GM10248 (cell line): ENCODE measurements at regions not wholly inside any gene's neighbourhood (a gene's known extent, or its start where the extent isn't known, plus 50 kb on each side); places are given as distances from the start of the nearest gene placed in this dataset.

ENCODE experiments used
- CTCF ChIA-PET: fragments of 300-600 bp; sonication (Branson Sonifier 250); formaldehyde crosslinking; extraction: SDS; loops from one replicate; lab custom pipeline; 2021; ENCODE audit warnings: antibody characterized with exemption; lab: Yijun Ruan, JAX
- POLR2A ChIA-PET: fragments of 350-650 bp; sonication (Branson Sonifier 250); formaldehyde crosslinking; extraction: SDS; loops from one replicate; lab custom pipeline; 2020; ENCODE audit warnings: antibody characterized with exemption; lab: Yijun Ruan, JAX
- DNase-seq: peaks from one replicate; pipeline ENCODE4 v3.0.0; 2012; ENCODE audit errors: extremely low spot score
- CTCF ChIP-seq: IDR thresholded peaks from 2 replicates; pipeline ENCODE4 v1.5.1; 2012; ENCODE audit warnings: mild to moderate bottlenecking, low read depth; ENCODE audit errors: extremely low read depth, missing control alignments, control extremely low read depth

GRCh38 chr10:43001427-43001795 lies 75.5 kb upstream of the RET start:
- ChIA-PET CTCF (no interaction called here), POLR2A (no interaction called here)
- DNase-seq: no peak
- TF ChIP-seq CTCF: no peak

- ChIA-PET CTCF (no interaction called here), POLR2A (no interaction called here)
- no peak for DNase-seq
- no peak for TF ChIP-seq CTCF
These were observed 74.3 kb upstream of the RET start for GRCh38 chr10:43002596-43002995.

GRCh38 chr10:43006490-43006889 lies 70.4 kb upstream of the RET start:
- ChIA-PET POLR2A (no interaction called here), CTCF (no interaction called here)
- DNase-seq: no peak
- no peak for TF ChIP-seq CTCF

- ChIA-PET POLR2A (no interaction called here), CTCF (interaction anchor here (1.2 kb wide), 1 partner anchor 326 kb away, joined by 3 read pairs; no protein-coding TSS in a partner anchor)
- no peak for TF ChIP-seq CTCF
- DNase-seq: no peak
These were observed 64.3 kb upstream of the RET start for GRCh38 chr10:43012578-43012977.

- CTCF ChIA-PET: interaction anchor here (1.2 kb wide), 1 partner anchor 325 kb away, joined by 3 read pairs; no protein-coding TSS in a partner anchor
These were observed 63.8 kb upstream of the RET start for GRCh38 chr10:43013065-43013464.

GRCh38 chr10:43024524-43024923 lies 52.3 kb upstream of the RET start:
- CTCF ChIA-PET: no interaction called here
- TF ChIP-seq CTCF: no peak
- DNase-seq: no peak
- POLR2A ChIA-PET: no interaction called here

More at GRCh38 chr10:43013065-43013464, 63.8 kb upstream of the RET start:
- no peak for DNase-seq
- TF ChIP-seq CTCF: no peak
- POLR2A ChIA-PET: no interaction called here

- TF ChIP-seq CTCF: no peak
- POLR2A ChIA-PET: no interaction called here
- CTCF ChIA-PET: interaction anchor here (0.9 kb wide), 1 partner anchor 10 kb away, joined by 3 read pairs; no protein-coding TSS in a partner anchor
- DNase-seq: no peak
These were observed 51.7 kb upstream of the RET start for GRCh38 chr10:43024942-43025700.
